SK-N-SH treated with all-trans-retinoic acid at 6 μM for 48 hours (cell line): ENCODE measurements at regions not wholly inside any gene's neighbourhood (a gene's known extent, or its start where the extent isn't known, plus 50 kb on each side); places are given as distances from the start of the nearest gene placed in this dataset.

Experiments
- GLIS3 ChIP-seq: fragments of 250-450 bp; sonication (Bioruptor Pico); IDR thresholded peaks from 2 replicates; pipeline ENCODE4 v1.5.0; 2020; ENCODE audit warnings: mild to moderate bottlenecking, moderate library complexity
- RARB ChIP-seq: fragments of 250-450 bp; sonication (Bioruptor Pico); IDR thresholded peaks from 2 replicates; pipeline ENCODE4 v1.8.0; 2021; ENCODE audit warnings: mild to moderate bottlenecking, moderate library complexity
- ZC3H10 ChIP-seq: fragments of 250-450 bp; sonication (Bioruptor Pico); IDR thresholded peaks from 2 replicates; pipeline ENCODE4 v1.5.1; 2021; ENCODE audit warnings: mild to moderate bottlenecking, moderate library complexity
- ZFP3 ChIP-seq: fragments of 250-450 bp; sonication (Bioruptor Pico); IDR thresholded peaks from 2 replicates; pipeline ENCODE4 v1.5.0; 2020; ENCODE audit warnings: mild to moderate bottlenecking, moderate library complexity
- ZNF8 ChIP-seq: fragments of 450-650 bp; formaldehyde crosslinking; IDR thresholded peaks from 2 replicates; pipeline ENCODE4 v1.5.0; 2020; ENCODE audit warnings: mild to moderate bottlenecking, moderate library complexity

GRCh38 chrX:462853-463252 is 76.1 kb upstream of the PPP2R3B start:
- TF ChIP-seq ZC3H10 (CRISPR knock-in tag) (no peak), ZNF8 (CRISPR knock-in tag) (no peak), GLIS3 (CRISPR knock-in tag) (no peak), RARB (CRISPR knock-in tag) (no peak), ZFP3 (no peak)
